Activated T-helper 1 cell treated with anti-CD3 and anti-CD28 coated beads, Interleukin-12 subunit alpha, Interleukin-12 subunit beta, Interleukin-2, Interleukin-4 antibody, amounts not matched to agents 30 ng/mL and 10 ng/mL and 1 ng/mL, durations not matched to agents 14 hours and 24 hours and 36 hours (primary cell): ENCODE measurements at regions not wholly inside any gene's neighbourhood (a gene's known extent, or its start where the extent isn't known, plus 50 kb on each side); places are given as distances from the start of the nearest gene placed in this dataset.

Experiments used
- DNase-seq: peaks from one replicate; pipeline ENCODE4 v3.0.0; 2021; ENCODE audit warnings: low spot score
- H3K27ac Mint-ChIP-seq: one replicate; pipeline ENCODE4 v1.8.0; 2021; ENCODE audit warnings: mild to moderate bottlenecking, mixed read lengths
- H3K27me3 Mint-ChIP-seq: one replicate; pipeline ENCODE4 v1.8.0; 2022; ENCODE audit warnings: mild to moderate bottlenecking, moderate library complexity, mixed read lengths; ENCODE audit not compliant: insufficient read depth
- H3K36me3 Mint-ChIP-seq: one replicate; pipeline ENCODE4 v1.8.0; 2021; ENCODE audit warnings: low read depth, mixed read lengths
- H3K4me1 Mint-ChIP-seq: one replicate; pipeline ENCODE4 v1.8.0; 2021; ENCODE audit warnings: low read depth, mixed read lengths
- H3K4me3 Mint-ChIP-seq: one replicate; pipeline ENCODE4 v1.8.0; 2021; ENCODE audit warnings: mild to moderate bottlenecking, moderate library complexity, mixed read lengths
- H3K9me3 Mint-ChIP-seq: one replicate; pipeline ENCODE4 v1.8.0; 2021; ENCODE audit warnings: mixed read lengths
- intact Hi-C: fragments of 100-400 bp; cut with micrococcal nuclease; formaldehyde crosslinking; loops from one replicate; pipeline ENCODE4 v1.15.1; 2024

- no peak overlapping the region for H3K27ac Mint-ChIP-seq
- no peak overlapping the region for H3K4me3 Mint-ChIP-seq
- no peaks in the 10 kb centered on the region for H3K36me3 Mint-ChIP-seq
- intact Hi-C loops, result no loop called here
- no peaks in the 10 kb centered on the region for H3K9me3 Mint-ChIP-seq
- H3K27me3 Mint-ChIP-seq, result no peaks in the 10 kb centered on the region
- DNase-seq, result no peak
- no peaks in the 10 kb centered on the region for H3K4me1 Mint-ChIP-seq
Measured at GRCh38 chr1:187257476-187257875, 428.7 kb downstream of the PLA2G4A start.

- H3K4me1 Mint-ChIP-seq, result no peaks in the 10 kb centered on the region
- H3K4me3 Mint-ChIP-seq, result no peak overlapping the region
- no peak for DNase-seq
- no peak overlapping the region for H3K27ac Mint-ChIP-seq
- H3K27me3 Mint-ChIP-seq, result no peaks in the 10 kb centered on the region
- no peaks in the 10 kb centered on the region for H3K9me3 Mint-ChIP-seq
- intact Hi-C loops, result no loop called here
- H3K36me3 Mint-ChIP-seq, result no peaks in the 10 kb centered on the region
Measured at GRCh38 chr1:187261637-187262036, 432.9 kb downstream of the PLA2G4A start.

- intact Hi-C loops, result no loop called here
- no peak for DNase-seq
Measured at GRCh38 chr1:187262731-187263130, 434.0 kb downstream of the PLA2G4A start.

GRCh38 chr1:187264995-187265602 is 436.4 kb downstream of the PLA2G4A start:
- Mint-ChIP-seq H3K36me3 (no peaks in the 10 kb centered on the region), H3K27me3 (no peaks in the 10 kb centered on the region), H3K4me1 (no peaks in the 10 kb centered on the region), H3K4me3 (no peak overlapping the region), H3K9me3 (no peaks in the 10 kb centered on the region), H3K27ac (no peak overlapping the region)
- DNase-seq, result no peak
- intact Hi-C loops, result no loop called here

More at GRCh38 chr1:187262731-187263130, 434.0 kb downstream of the PLA2G4A start:
- Mint-ChIP-seq H3K36me3 (no peaks in the 10 kb centered on the region), H3K9me3 (no peaks in the 10 kb centered on the region), H3K27me3 (no peaks in the 10 kb centered on the region), H3K27ac (no peak overlapping the region), H3K4me3 (no peak overlapping the region), H3K4me1 (no peaks in the 10 kb centered on the region)

- Mint-ChIP-seq H3K36me3 (no peaks in the 10 kb centered on the region), H3K27ac (no peak overlapping the region), H3K4me3 (no peak overlapping the region), H3K4me1 (no peaks in the 10 kb centered on the region), H3K27me3 (no peaks in the 10 kb centered on the region), H3K9me3 (no peaks in the 10 kb centered on the region)
- intact Hi-C loops, result no loop called here
- DNase-seq, result no peak
Measured at GRCh38 chr1:187266051-187266450, 437.3 kb downstream of the PLA2G4A start.

- Mint-ChIP-seq H3K36me3 (no peaks in the 10 kb centered on the region), H3K4me3 (no peak overlapping the region), H3K4me1 (no peaks in the 10 kb centered on the region), H3K27me3 (no peaks in the 10 kb centered on the region), H3K27ac (no peak overlapping the region), H3K9me3 (no peaks in the 10 kb centered on the region)
- DNase-seq, result no peak
- intact Hi-C loops, result no loop called here
Measured at GRCh38 chr1:187267827-187268226, 439.1 kb downstream of the PLA2G4A start.

- Mint-ChIP-seq H3K9me3 (no peaks in the 10 kb centered on the region), H3K36me3 (no peaks in the 10 kb centered on the region), H3K4me1 (no peaks in the 10 kb centered on the region), H3K4me3 (no peak overlapping the region), H3K27me3 (no peaks in the 10 kb centered on the region), H3K27ac (no peak overlapping the region)
- no peak for DNase-seq
- intact Hi-C loops, result no loop called here
Measured at GRCh38 chr1:187270256-187270655, 441.5 kb downstream of the PLA2G4A start.

GRCh38 chr1:187275346-187275745 is 446.6 kb downstream of the PLA2G4A start:
- Mint-ChIP-seq H3K4me3 (no peak overlapping the region), H3K27ac (no peak overlapping the region), H3K9me3 (no peaks in the 10 kb centered on the region), H3K27me3 (no peaks in the 10 kb centered on the region), H3K36me3 (no peaks in the 10 kb centered on the region), H3K4me1 (no peaks in the 10 kb centered on the region)
- no peak for DNase-seq
- intact Hi-C loops, result no loop called here

- Mint-ChIP-seq H3K27ac (no peak overlapping the region), H3K36me3 (no peaks in the 10 kb centered on the region), H3K4me3 (no peak overlapping the region), H3K9me3 (no peaks in the 10 kb centered on the region), H3K4me1 (no peaks in the 10 kb centered on the region), H3K27me3 (no peaks in the 10 kb centered on the region)
- intact Hi-C loops, result no loop called here
- no peak for DNase-seq
Measured at GRCh38 chr1:187275985-187276575, 447.3 kb downstream of the PLA2G4A start.

- H3K9me3 Mint-ChIP-seq, result no peaks in the 10 kb centered on the region
- no peaks in the 10 kb centered on the region for H3K36me3 Mint-ChIP-seq
- no peak overlapping the region for H3K27ac Mint-ChIP-seq
- intact Hi-C loops, result no loop called here
- no peaks in the 10 kb centered on the region for H3K4me1 Mint-ChIP-seq
- H3K4me3 Mint-ChIP-seq, result no peak overlapping the region
- H3K27me3 Mint-ChIP-seq, result no peaks in the 10 kb centered on the region
- DNase-seq, result no peak
Measured at GRCh38 chr1:187276677-187277076, 447.9 kb downstream of the PLA2G4A start.

- no peaks in the 10 kb centered on the region for H3K4me1 Mint-ChIP-seq
- H3K27me3 Mint-ChIP-seq, result no peaks in the 10 kb centered on the region
- no peaks in the 10 kb centered on the region for H3K9me3 Mint-ChIP-seq
- DNase-seq, result no peak
- H3K4me3 Mint-ChIP-seq, result no peak overlapping the region
- no peak overlapping the region for H3K27ac Mint-ChIP-seq
- H3K36me3 Mint-ChIP-seq, result no peaks in the 10 kb centered on the region
- intact Hi-C loops, result no loop called here
Measured at GRCh38 chr1:187280031-187280430, 451.3 kb downstream of the PLA2G4A start.

- Mint-ChIP-seq H3K9me3 (no peaks in the 10 kb centered on the region), H3K36me3 (no peaks in the 10 kb centered on the region), H3K4me3 (no peak overlapping the region), H3K4me1 (no peaks in the 10 kb centered on the region), H3K27me3 (no peaks in the 10 kb centered on the region), H3K27ac (no peak overlapping the region)
- intact Hi-C loops, result no loop called here
- DNase-seq, result no peak
Measured at GRCh38 chr1:187281085-187281484, 452.3 kb downstream of the PLA2G4A start.

GRCh38 chr1:187283984-187284383 is 455.2 kb downstream of the PLA2G4A start:
- DNase-seq, result no peak
- intact Hi-C loops, result no loop called here
- Mint-ChIP-seq H3K4me3 (no peak overlapping the region), H3K36me3 (no peaks in the 10 kb centered on the region), H3K27ac (no peak overlapping the region), H3K4me1 (no peaks in the 10 kb centered on the region), H3K27me3 (no peaks in the 10 kb centered on the region), H3K9me3 (peaks cover 3% of the 10 kb centered on the region)
